LNCaP clone FGC (cell line): ENCODE measurements at regions not wholly inside any gene's neighbourhood (a gene's known extent, or its start where the extent isn't known, plus 50 kb on each side); places are given as distances from the start of the nearest gene placed in this dataset.
"Not testable (repeated sequence)": the region's sequence is repeated elsewhere in the genome, so short reads cannot be mapped to it uniquely, and the experiment has no call there.

ENCODE experiments used
- DNase-seq: peaks from one replicate; pipeline ENCODE4 v3.0.0-alpha.2; 2011; ENCODE audit warnings: low read depth
- H3K4me3 ChIP-seq: 2 replicates; pipeline ENCODE4 v1.5.1; 2011; ENCODE audit warnings: mild to moderate bottlenecking, low read depth, low read length, control low read depth
- TF ChIP-seq, protein P1 (sequence below): IDR thresholded peaks from 2 replicates; pipeline ENCODE4 v1.5.1; 2012; ENCODE audit warnings: mild to moderate bottlenecking; ENCODE audit not compliant: control insufficient read depth, insufficient read depth; ENCODE audit errors: extremely low read depth

DNA sequence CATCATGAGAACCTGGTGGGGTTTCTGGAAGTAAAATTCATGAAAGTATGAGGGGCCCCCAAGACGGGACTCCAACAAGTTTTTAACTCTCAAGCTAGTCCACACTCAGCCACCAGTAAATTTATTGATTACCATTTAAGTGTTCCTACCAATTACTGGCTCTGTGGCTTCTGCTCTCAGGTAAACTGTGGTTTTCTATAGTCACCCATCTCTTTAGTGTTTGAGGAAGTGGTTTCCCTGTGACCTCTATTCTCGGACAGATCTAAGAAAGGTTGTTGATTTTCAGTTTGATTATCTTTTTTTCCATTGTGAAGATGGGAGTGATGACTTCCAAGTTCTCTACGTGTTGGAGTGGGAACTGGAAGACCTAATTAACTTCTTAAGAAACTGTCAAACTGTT, 869.6 kb downstream of the CDY1 start:
- not testable (repeated sequence) for H3K4me3 ChIP-seq, DNase-seq

DNA sequence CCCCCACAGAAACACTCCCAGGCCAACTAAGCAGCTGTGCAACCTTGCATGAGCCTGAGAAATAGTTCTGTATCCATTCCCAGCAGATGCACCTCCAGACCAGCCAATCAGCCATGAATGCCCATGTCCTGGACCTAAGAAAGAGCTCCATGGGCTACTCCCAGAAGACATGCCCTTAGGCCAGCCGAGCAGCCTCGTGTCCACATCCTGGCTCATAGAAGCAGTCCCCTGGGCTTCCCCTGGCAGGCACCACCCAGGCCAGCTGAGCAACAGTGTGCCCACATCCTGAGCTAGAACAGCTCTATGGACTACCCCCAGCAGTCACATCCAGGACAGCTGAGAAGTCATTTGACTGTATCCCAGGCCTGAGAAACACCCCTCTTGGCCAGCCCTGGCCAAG, 899.5 kb downstream of the CDY1 start:
- not testable (repeated sequence) for DNase-seq, H3K4me3 ChIP-seq

DNA sequence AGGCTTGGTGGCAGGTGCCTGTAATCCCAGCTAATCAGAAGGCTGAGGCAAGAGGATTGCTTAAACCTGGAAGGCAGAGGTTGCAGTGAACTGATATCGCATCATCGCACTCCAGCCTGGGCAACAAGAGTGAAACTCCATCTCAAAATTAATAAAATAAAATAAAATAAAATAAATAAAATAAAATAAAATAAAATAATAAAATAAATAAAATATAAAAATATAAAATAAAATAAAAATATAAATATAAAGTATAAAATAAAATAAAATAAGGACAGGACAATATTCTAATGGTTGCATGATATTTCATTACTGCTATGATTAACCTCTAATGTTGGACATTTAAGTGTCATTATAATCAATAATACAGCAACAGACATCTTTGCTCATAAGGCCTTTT, 933.1 kb downstream of the CDY1 start:
- no peak for DNase-seq
- TF ChIP-seq, protein P1, sequence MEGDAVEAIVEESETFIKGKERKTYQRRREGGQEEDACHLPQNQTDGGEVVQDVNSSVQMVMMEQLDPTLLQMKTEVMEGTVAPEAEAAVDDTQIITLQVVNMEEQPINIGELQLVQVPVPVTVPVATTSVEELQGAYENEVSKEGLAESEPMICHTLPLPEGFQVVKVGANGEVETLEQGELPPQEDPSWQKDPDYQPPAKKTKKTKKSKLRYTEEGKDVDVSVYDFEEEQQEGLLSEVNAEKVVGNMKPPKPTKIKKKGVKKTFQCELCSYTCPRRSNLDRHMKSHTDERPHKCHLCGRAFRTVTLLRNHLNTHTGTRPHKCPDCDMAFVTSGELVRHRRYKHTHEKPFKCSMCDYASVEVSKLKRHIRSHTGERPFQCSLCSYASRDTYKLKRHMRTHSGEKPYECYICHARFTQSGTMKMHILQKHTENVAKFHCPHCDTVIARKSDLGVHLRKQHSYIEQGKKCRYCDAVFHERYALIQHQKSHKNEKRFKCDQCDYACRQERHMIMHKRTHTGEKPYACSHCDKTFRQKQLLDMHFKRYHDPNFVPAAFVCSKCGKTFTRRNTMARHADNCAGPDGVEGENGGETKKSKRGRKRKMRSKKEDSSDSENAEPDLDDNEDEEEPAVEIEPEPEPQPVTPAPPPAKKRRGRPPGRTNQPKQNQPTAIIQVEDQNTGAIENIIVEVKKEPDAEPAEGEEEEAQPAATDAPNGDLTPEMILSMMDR = no peak
- H3K4me3 ChIP-seq = no peak overlapping the region

DNA sequence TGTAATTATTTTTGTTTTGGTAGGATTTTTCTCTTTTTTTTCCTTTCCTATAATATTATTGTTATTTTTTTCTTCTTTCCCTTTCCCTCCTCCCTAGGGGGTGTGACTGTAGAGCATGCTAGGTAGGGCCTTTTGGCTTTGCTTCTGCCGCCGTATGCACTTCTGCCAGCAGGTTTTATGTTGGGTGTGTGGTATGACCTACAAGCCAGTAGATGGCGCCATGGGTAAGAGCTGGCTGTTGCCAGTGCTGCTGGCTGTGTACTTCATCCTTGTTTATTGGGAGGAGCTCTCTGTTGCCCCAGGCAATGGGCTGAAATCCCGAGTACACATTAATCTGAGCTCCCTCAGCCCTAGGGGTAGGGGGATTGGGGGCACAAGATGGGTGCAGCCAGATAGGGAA, 941.1 kb downstream of the CDY1 start:
- TF ChIP-seq, protein P1 = peak; percentile 53
- peak; percentile 10 for DNase-seq
- H3K4me3 ChIP-seq = not testable (repeated sequence)
